D341Med (cell line): ENCODE measurements at regions not wholly inside any gene's neighbourhood (a gene's known extent, or its start where the extent isn't known, plus 50 kb on each side); places are given as distances from the start of the nearest gene placed in this dataset.
"Not testable (repeated sequence)": the region's sequence is repeated elsewhere in the genome, so short reads cannot be mapped to it uniquely, and the experiment has no call there.

Experiments
- DNase-seq: peaks from one replicate; pipeline ENCODE4 v3.0.0; 2012; ENCODE audit warnings: low spot score

GRCh38 chr2:176978921-176979320 is 233.7 kb upstream of the HNRNPA3 start:
- no peak for DNase-seq

DNA sequence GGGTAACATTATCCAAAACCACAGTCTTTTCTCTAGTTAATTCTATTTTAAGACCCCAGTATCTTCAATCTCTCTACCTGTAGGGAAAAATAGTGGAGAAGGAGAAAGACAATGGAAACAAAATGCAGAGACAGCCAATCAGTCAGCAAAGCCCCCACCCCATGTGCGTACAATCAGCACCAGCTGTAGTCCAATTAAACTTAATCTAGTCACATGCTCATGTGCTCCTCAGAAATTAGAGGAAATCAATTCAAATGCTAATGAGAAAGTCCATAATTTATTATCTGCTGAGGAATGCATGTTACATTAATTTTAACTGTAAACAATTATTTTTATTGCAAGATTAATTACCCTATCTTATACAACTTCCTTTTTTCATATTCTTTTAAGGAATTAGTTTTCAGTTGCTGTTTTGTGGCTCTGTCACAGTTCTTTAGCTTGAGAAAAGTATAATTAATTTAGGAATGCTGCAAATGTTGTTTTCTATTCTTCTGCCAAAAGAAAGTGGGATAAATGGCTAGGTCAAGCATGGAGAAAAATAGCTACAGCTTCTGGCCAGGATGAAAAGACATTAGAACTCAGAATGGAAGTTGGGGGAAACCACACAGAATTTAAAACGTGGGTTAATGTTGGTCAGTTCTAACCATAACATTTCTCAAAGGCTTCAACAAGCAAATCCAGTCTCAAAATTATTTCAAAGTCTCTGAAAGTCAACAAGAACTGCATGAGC is 232.4 kb upstream of the HNRNPA3 start:
- DNase-seq, result no peak

DNA sequence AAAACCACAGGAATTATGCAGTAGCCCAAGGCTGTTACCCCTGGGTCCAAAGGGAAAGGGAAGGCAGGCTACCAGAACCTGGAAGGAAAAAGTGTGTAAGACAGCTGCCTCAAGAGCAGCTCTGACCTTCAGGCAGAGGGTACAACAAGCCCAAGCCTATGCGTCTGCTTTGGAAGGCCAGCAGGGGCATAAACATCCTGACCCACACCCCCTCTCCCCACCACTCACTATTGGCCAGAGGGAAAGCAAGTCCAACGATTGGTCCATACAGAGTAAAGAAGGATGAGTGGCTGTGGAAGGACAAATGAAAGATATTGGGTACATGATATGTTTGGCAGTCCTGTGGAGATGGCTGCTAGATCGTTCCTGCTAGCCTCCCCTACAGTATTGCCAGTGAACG is 227.6 kb upstream of the HNRNPA3 start:
- DNase-seq, result no peak

DNA sequence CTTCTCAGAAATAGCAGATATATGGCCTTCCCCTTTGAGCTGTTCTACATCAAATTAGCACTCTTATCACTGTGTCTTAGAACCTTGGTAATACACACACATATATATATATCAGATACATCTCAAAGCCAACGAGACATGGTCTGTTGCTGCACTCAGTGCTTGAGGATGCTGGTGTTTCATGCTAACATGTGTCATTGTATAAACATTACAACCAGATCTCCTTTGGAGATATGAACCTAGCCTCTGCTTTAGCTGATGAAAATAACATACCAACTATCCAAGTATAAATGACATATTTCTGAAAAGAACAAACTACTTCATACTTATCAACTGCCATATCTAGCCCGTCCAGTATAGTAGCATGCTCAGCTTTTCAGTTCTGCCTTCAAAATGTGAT is 226.7 kb upstream of the HNRNPA3 start:
- DNase-seq, result no peak

GRCh38 chr2:176986487-176986886 is 226.1 kb upstream of the HNRNPA3 start:
- DNase-seq, result peak; percentile 33

DNA sequence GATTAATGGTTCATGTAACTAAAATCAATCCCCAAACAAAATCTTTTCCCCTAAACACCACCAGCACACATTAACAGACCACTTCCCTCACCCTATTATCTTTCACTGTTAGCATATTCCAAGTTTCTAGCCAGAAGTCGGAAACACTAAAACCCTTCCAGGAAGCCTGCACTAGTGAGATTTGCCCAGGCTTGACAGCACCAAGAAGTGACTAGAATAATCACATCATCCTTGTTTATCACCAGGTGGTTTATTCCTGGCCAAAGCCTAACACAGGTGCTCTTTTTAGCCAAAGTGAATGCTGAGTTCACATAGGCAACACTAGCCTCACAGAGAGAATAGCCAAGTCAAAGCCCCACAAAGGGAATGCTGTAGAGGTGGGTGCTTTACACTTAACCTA is 221.2 kb upstream of the HNRNPA3 start:
- no peak for DNase-seq

DNA sequence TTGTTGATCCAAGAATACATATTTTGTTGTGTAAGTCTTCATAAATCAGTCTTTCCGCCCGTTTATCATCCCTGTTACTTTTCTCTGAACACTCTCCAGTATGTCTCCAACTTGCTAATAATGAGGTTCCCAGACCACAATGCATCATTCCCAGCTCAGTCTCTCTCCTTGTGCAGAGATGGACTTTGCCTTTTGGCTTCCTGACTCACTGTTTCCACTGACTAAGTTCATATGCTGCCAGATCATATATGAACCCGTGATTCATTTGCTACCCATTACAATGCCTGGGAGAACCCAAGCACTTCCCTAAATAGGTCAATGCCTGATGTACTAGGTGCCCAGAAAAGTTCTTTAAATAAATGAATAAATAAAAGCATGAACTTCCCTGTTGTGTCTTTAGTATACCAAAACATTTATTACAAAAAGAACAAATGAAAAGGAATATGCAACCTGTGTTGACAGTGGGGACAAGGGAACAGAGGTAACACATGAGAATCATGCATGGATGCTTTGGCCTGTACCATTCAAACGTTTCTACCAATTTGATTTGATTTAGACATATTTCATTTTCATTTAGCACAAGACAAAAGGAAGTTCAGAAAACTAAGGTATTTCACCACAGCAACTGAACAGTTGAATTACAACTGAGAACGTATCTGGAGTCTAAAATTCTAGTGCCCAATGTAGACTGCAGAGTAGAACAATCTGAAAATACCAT is 215.4 kb upstream of the HNRNPA3 start:
- no peak for DNase-seq

- no peak for DNase-seq
These were observed 214.8 kb upstream of the HNRNPA3 start for GRCh38 chr2:176997792-176998169.

DNA sequence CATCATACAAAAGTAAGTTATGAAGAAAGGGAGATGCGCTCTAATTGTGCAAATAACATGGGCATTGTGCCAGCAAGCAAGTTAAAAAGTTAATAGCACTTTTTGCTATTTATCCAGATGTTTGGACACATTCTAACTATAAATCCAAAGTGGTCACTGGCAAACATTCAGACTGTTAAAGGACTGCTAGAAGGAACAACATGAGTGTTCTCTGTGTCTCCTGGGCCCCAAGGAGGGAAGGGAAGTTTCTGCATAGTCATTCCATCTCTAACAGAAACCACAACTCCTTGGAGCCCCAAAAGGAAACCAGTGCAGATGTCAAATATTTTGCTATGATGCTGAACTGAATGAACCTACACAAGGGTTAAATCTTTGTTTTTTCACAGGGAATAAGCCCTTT is 213.3 kb upstream of the HNRNPA3 start:
- no peak for DNase-seq

- no peak for DNase-seq
These were observed 212.4 kb upstream of the HNRNPA3 start for GRCh38 chr2:177000061-177000714.

DNA sequence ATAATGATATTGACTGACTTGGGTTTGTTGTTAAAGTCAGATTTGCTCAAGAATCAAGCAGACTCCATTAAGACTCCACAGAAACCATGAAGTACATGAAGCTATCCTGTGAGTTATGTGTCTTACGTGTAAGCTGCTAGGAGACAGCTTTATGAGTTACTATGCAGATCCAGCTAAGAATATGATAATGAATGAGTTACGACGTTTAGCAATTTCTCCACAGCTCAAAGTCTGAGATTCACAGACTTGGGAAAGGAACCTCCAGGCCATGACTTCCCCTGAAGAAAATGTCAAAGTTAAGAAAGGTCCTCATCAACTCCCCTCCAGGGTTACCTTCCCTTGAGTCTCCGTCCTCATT is 211.9 kb upstream of the HNRNPA3 start:
- no peak for DNase-seq

- DNase-seq, result no peak
These were observed 211.3 kb upstream of the HNRNPA3 start for GRCh38 chr2:177001334-177001733.

- no peak for DNase-seq
These were observed 209.6 kb upstream of the HNRNPA3 start for GRCh38 chr2:177002983-177003382.

DNA sequence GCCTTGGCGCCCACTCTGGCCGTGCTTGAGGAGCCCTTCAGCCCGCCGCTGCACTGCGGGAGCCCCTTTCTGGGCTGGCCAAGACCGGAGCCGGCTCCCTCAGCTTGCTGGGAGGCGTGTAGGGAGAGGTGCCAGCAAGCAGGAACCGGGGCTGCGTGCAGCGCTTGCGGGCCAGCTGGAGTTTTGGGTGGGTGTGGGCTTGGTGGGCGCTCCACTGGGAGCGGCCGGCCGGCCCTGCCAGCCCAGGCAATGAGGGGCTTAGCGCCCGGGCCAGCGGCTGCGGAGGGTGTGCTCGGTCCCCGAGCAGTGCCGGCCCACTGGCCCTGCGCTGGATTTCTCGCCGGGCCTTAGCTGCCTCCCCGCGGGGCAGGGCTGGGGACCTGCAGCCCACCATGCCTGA is 204.9 kb upstream of the HNRNPA3 start:
- DNase-seq, result not testable (repeated sequence)

GRCh38 chr2:177008662-177009061 is 203.9 kb upstream of the HNRNPA3 start:
- DNase-seq, result not testable (repeated sequence)

DNA sequence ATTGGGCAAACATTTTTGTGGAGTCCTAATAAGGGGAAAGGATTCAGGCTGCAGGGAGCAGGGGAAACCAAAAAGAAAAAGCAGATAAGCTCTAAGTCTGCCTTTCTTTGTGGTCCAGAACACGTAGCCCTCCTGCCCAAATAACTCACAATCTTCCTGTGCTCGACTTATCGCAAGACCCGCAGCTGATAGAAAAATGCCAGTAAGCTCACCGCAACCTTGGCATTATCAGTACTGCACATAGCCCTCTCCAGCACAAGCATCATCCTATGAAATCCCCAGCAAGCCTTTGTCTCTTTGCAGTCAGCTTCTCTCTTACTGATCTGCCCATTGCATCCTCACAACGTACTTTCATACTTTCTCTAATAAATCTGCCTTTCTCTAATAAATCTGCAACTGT is 202.4 kb upstream of the HNRNPA3 start:
- DNase-seq, result no peak

DNA sequence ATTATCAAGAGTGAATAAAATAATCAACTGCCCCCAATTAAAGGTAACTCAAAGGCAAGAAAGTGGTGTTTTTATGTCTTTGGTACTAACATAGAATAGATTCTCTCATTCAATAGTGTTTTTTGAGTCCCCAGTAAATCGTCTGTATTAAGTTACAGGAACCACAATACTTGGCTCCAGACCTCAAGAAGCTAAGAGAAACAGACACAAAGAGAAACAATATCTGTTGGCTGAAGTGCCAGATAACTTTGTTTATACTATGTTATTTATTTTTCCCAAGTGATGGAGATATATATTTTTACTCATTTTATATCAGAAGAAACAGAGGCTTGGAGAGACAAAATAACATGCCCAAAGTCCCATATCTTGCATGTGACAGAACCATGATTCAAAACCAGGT is 201.7 kb upstream of the HNRNPA3 start:
- no peak for DNase-seq

- no peak for DNase-seq
These were observed 197.6 kb upstream of the HNRNPA3 start for GRCh38 chr2:177014946-177015345.

DNA sequence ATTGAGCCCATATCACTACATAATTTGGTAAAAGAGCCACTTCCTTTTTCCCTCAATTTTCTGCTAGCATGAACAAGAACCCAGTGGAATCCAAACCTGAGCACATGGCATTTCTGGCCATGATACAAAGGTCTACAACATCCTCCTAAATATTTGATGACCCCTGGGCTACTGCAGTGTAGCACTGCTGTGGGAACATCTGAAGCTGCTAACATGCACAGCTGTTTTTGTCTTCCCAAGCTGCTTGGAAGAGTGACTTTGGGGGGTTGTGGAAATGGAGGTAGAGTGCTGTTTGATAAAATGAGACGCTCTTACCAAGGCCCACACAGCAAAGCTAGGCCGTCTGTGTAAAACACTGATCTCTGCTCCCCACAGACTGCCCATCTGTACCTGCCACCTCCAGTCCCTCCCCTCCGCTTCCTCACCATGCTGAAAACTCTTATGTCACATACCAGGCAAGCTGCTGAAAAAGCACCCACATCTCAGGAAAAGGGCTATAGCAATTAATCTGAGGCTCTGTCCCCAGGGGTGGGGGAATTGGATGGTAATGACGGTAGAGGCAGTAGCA is 197.2 kb upstream of the HNRNPA3 start:
- DNase-seq, result no peak

- DNase-seq, result no peak
These were observed 192.0 kb upstream of the HNRNPA3 start for GRCh38 chr2:177020524-177021119.

- no peak for DNase-seq
These were observed 190.8 kb upstream of the HNRNPA3 start for GRCh38 chr2:177021706-177022343.

GRCh38 chr2:177024765-177025164 is 187.8 kb upstream of the HNRNPA3 start:
- DNase-seq, result no peak
